GM23338 (cell line): ENCODE measurements at regions not wholly inside any gene's neighbourhood (a gene's known extent, or its start where the extent isn't known, plus 50 kb on each side); places are given as distances from the start of the nearest gene placed in this dataset.

Source experiments
- ATAC-seq: fragments of 200-7000 bp; cut with Tn5 transposase; 3 replicates; pipeline ENCODE4 v1.9.1; 2020
- DNase-seq: peaks from one replicate; pipeline ENCODE4 v3.0.0-alpha.2; 2015; ENCODE audit warnings: low spot score
- H2AFZ ChIP-seq: fragments of 200-600 bp; sonication (generic); 2 replicates; pipeline ENCODE4 v1.8.0; 2016; ENCODE audit warnings: antibody characterized with exemption, mild to moderate bottlenecking, moderate library complexity
- H3F3A ChIP-seq: fragments of 200-600 bp; sonication (generic); replicated peaks from 2 replicates; pipeline ENCODE4 v1.8.0; 2017; ENCODE audit warnings: antibody characterized with exemption, mixed run types, low read depth
- H3K27ac ChIP-seq: fragments of 200-600 bp; sonication (generic); 2 replicates; pipeline ENCODE4 v1.6.1; 2016; ENCODE audit warnings: low read depth
- H3K27me3 ChIP-seq: fragments of 200-600 bp; sonication (generic); 2 replicates; pipeline ENCODE4 v1.8.0; 2016; ENCODE audit warnings: mild to moderate bottlenecking, mixed run types, moderate library complexity; ENCODE audit not compliant: insufficient read depth
- H3K36me3 ChIP-seq: fragments of 200-600 bp; sonication (generic); 2 replicates; pipeline ENCODE4 v1.8.0; 2016; ENCODE audit warnings: mild to moderate bottlenecking; ENCODE audit not compliant: insufficient read depth
- H3K4me1 ChIP-seq: fragments of 200-600 bp; sonication (generic); 2 replicates; pipeline ENCODE4 v1.8.0; 2016; ENCODE audit warnings: mild to moderate bottlenecking, moderate library complexity; ENCODE audit not compliant: insufficient read depth
- H3K4me2 ChIP-seq: fragments of 200-600 bp; sonication (generic); 2 replicates; pipeline ENCODE4 v1.7.1; 2017; ENCODE audit warnings: mixed run types
- H3K4me3 ChIP-seq: fragments of 200-600 bp; sonication (generic); 2 replicates; pipeline ENCODE4 v1.6.1; 2016; ENCODE audit warnings: mixed run types
- H3K79me2 ChIP-seq: fragments of 200-600 bp; sonication (generic); replicated peaks from 2 replicates; pipeline ENCODE4 v1.8.0; 2017; ENCODE audit warnings: mild to moderate bottlenecking; ENCODE audit not compliant: insufficient read depth
- H3K9me2 ChIP-seq: fragments of 200-600 bp; sonication (generic); 2 replicates; pipeline ENCODE4 v1.8.0; 2017; ENCODE audit not compliant: insufficient read depth
- H4K20me1 ChIP-seq: fragments of 200-600 bp; sonication (generic); replicated peaks from 2 replicates; pipeline ENCODE4 v1.8.0; 2017; ENCODE audit warnings: mild to moderate bottlenecking; ENCODE audit not compliant: insufficient read depth
- H3K27ac Mint-ChIP-seq: 2 replicates; pipeline ENCODE4 v1.8.0; 2020; ENCODE audit warnings: inconsistent platforms, mild to moderate bottlenecking, moderate library complexity, mixed read lengths
- H3K27me3 Mint-ChIP-seq: 3 replicates; pipeline ENCODE4 v1.8.0; 2022; ENCODE audit warnings: low read depth, mild to moderate bottlenecking, moderate library complexity, mixed read lengths, inconsistent platforms; ENCODE audit not compliant: insufficient read depth, poor library complexity
- H3K36me3 Mint-ChIP-seq: 3 replicates; pipeline ENCODE4 v1.8.0; 2021; ENCODE audit warnings: low read depth, mild to moderate bottlenecking, inconsistent platforms, moderate library complexity, mixed read lengths
- H3K4me1 Mint-ChIP-seq: 3 replicates; pipeline ENCODE4 v1.8.0; 2020; ENCODE audit warnings: mild to moderate bottlenecking, inconsistent platforms, mixed read lengths
- H3K4me3 Mint-ChIP-seq: 3 replicates; pipeline ENCODE4 v1.8.0; 2021; ENCODE audit warnings: moderate library complexity, mild to moderate bottlenecking, inconsistent platforms, mixed read lengths
- H3K9me3 Mint-ChIP-seq: 3 replicates; pipeline ENCODE4 v1.8.0; 2020; ENCODE audit warnings: moderate library complexity, mild to moderate bottlenecking, inconsistent platforms, mixed read lengths
- CTCF ChIP-seq, 2 experiments: fragments of 200-600 bp in 1 of 2; sonication (generic) in 1 of 2; conservative IDR thresholded peaks; 2 replicates each; pipeline versions ENCODE4 v1.5.1 to v1.6.1; 2016 to 2017; ENCODE audit warnings: antibody characterized with exemption in 2 of 2, low read depth in 2 of 2, mild to moderate bottlenecking in 2 of 2, moderate library complexity in 1 of 2
- EZH2 ChIP-seq: fragments of 200-600 bp; sonication (generic); IDR thresholded peaks from one replicate; pipeline ENCODE4 v1.8.0; 2017; ENCODE audit warnings: antibody characterized with exemption, mild to moderate bottlenecking, low read depth; ENCODE audit not compliant: unreplicated experiment
- NANOG ChIP-seq: IDR thresholded peaks from 2 replicates; pipeline ENCODE4 v1.6.1; 2016; ENCODE audit warnings: antibody characterized with exemption, borderline replicate concordance
- POLR2AphosphoS5 ChIP-seq: IDR thresholded peaks from 2 replicates; pipeline ENCODE4 v1.6.1; 2016; ENCODE audit warnings: antibody characterized with exemption, low read depth
- REST ChIP-seq: IDR thresholded peaks from one replicate; pipeline ENCODE4 v1.6.1; 2018; ENCODE audit warnings: antibody characterized with exemption; ENCODE audit not compliant: unreplicated experiment
- STAT1 ChIP-seq: IDR thresholded peaks from one replicate; pipeline ENCODE4 v1.6.1; 2016; ENCODE audit warnings: antibody characterized with exemption; ENCODE audit not compliant: unreplicated experiment
- ZNF114 ChIP-seq: fragments of 250-450 bp; sonication (Bioruptor Pico); IDR thresholded peaks from 2 replicates; pipeline ENCODE4 v1.5.0; 2020; ENCODE audit warnings: mild to moderate bottlenecking, moderate library complexity
- ZNF462 ChIP-seq: fragments of 250-450 bp; sonication (Bioruptor Pico); IDR thresholded peaks from 2 replicates; pipeline ENCODE4 v1.5.0; 2020; ENCODE audit warnings: mild to moderate bottlenecking, moderate library complexity

GRCh38 chr7:10471280-10472058, 502.2 kb upstream of the PHF14 start (continued):
- no peak for TF ChIP-seq REST
- no peak for TF ChIP-seq POLR2AphosphoS5
- TF ChIP-seq ZNF114 (CRISPR knock-in tag), result no peak

GRCh38 chr7:10472115-10472514, 501.6 kb upstream of the PHF14 start:
- Histone ChIP-seq H3K79me2 (no peaks in the 10 kb centered on the region), H2AFZ (no peak overlapping the region), H3K4me2 (no peak overlapping the region), H3K36me3 (no peaks in the 10 kb centered on the region), H4K20me1 (no peaks in the 10 kb centered on the region), H3K27me3 (no peaks in the 10 kb centered on the region), H3K9me2 (no peaks in the 10 kb centered on the region), H3K27ac (no peak overlapping the region), H3K4me1 (no peaks in the 10 kb centered on the region), H3F3A (no peaks in the 10 kb centered on the region), H3K4me3 (no peak overlapping the region)
- Mint-ChIP-seq H3K4me3 (no peak overlapping the region), H3K9me3 (peaks cover 3% of the 10 kb centered on the region; the same call in 1 of the 3 replicates), H3K4me1 (no peaks in the 10 kb centered on the region), H3K27ac (no peak overlapping the region), H3K36me3 (no peaks in the 10 kb centered on the region), H3K27me3 (no peaks in the 10 kb centered on the region)
- no peak for TF ChIP-seq NANOG
- DNase-seq (no peak), ATAC-seq (no peak)

GRCh38 chr7:10473569-10473968, 500.1 kb upstream of the PHF14 start:
- Histone ChIP-seq H3K27me3 (no peaks in the 10 kb centered on the region), H3K27ac (no peak overlapping the region), H3K4me2 (no peak overlapping the region), H4K20me1 (no peaks in the 10 kb centered on the region), H3K9me2 (no peaks in the 10 kb centered on the region), H3K4me1 (no peaks in the 10 kb centered on the region), H2AFZ (no peak overlapping the region), H3K4me3 (no peak overlapping the region), H3F3A (no peaks in the 10 kb centered on the region), H3K79me2 (no peaks in the 10 kb centered on the region), H3K36me3 (no peaks in the 10 kb centered on the region)
- no peak overlapping the region for H3K27ac Mint-ChIP-seq
- ATAC-seq, result no peak
- H3K36me3 Mint-ChIP-seq, result no peaks in the 10 kb centered on the region
- no peaks in the 10 kb centered on the region for H3K27me3 Mint-ChIP-seq
- H3K9me3 Mint-ChIP-seq, result no peaks in the 10 kb centered on the region
- no peak overlapping the region for H3K4me3 Mint-ChIP-seq
- DNase-seq, result no peak
- no peaks in the 10 kb centered on the region for H3K4me1 Mint-ChIP-seq
- TF ChIP-seq EZH2, result no peak
- no peak for TF ChIP-seq STAT1
- no peak for TF ChIP-seq ZNF462 (CRISPR knock-in tag)
- TF ChIP-seq NANOG, result no peak
- TF ChIP-seq CTCF (conservative IDR thresholded peaks at IDR 0.05; ENCODE audit: low read depth in 2 of 2), result no peak
